ENCODE measurements at regions not wholly inside any gene's neighbourhood (a gene's known extent, or its start where the extent isn't known, plus 50 kb on each side); places are given as distances from the start of the nearest gene placed in this dataset.

- no peaks in the 10 kb centered on the region for H4K20me1 ChIP-seq (replicated peaks; ENCODE audit: control insufficient read depth, extremely low read depth, insufficient read depth, low read length)
- no peak overlapping the region for H3K4me3 ChIP-seq (replicated peaks in 1 of 3; ENCODE audit: insufficient read depth in 1 of 3, low read depth in 1 of 3, low read length in 3 of 3)
- no peak overlapping the region for H3K4me2 ChIP-seq (ENCODE audit: insufficient read depth, low read length)
- no peaks in the 10 kb centered on the region for H3K27me3 ChIP-seq (ENCODE audit: control insufficient read depth in 2 of 2, insufficient read depth in 2 of 2, low read length in 2 of 2)
- DNase-seq (ENCODE audit: low read depth, low spot score) (no peak), FAIRE-seq (no peak)
- H3K9me1 ChIP-seq (replicated peaks; ENCODE audit: control insufficient read depth, extremely low read depth, insufficient read depth, low read length), result no peaks in the 10 kb centered on the region
- intact Hi-C loops (cut with micrococcal nuclease), result no loop called here
- no peak overlapping the region for H3K9ac ChIP-seq (replicated peaks; ENCODE audit: extremely low read depth, insufficient read depth, low read length)
- BruUV-seq (replicated peaks), result no TSS peak
- no peaks in the 10 kb centered on the region for H3K36me3 ChIP-seq (ENCODE audit: control insufficient read depth in 2 of 2, extremely low read depth in 1 of 2, insufficient read depth in 2 of 2, low read length in 2 of 2)
- no peak overlapping the region for H2AFZ ChIP-seq (ENCODE audit: low read depth, low read length)
- ChIA-PET POLR2A (interaction anchor here (0.6 kb wide), 1 partner anchor 66 kb away, joined by 7 read pairs; no protein-coding TSS in a partner anchor), CTCF (interaction anchor here (0.7 to 0.8 kb wide), 2 partner anchors 112 to 310 kb away, joined by 3 read pairs; no protein-coding TSS in a partner anchor)
- H3K27ac ChIP-seq (ENCODE audit: insufficient read depth, low read depth, low read length), result no peak overlapping the region
- peaks cover 3% of the 10 kb centered on the region for H3K4me1 ChIP-seq (ENCODE audit: control insufficient read depth, extremely low read depth, insufficient read depth, low read length)
- dilution Hi-C loops (cut with MboI; ENCODE audit: extremely low pct_ligation_motif_present, low sequenced_read_pairs), result no loop called here
- H3K9me3 ChIP-seq (replicated peaks; ENCODE audit: control insufficient read depth, insufficient read depth, low read length), result no peaks in the 10 kb centered on the region
- TF ChIP-seq FOS (IDR thresholded peaks at IDR 0.05; ENCODE audit: borderline replicate concordance, insufficient read depth, low read length) (no peak), EZH2 (IDR thresholded peaks at IDR 0.05; ENCODE audit: borderline replicate concordance, low read depth, low read length, severe bottlenecking) (no peak), JUN (IDR thresholded peaks at IDR 0.05; ENCODE audit: borderline replicate concordance, insufficient read depth, insufficient read length, low read depth) (no peak), MYC (IDR thresholded peaks at IDR 0.05; ENCODE audit: low read depth, low read length) (no peak), GATA2 (IDR thresholded peaks at IDR 0.05; ENCODE audit: insufficient read depth, insufficient read length, low read depth, low read length) (no peak)
- TF ChIP-seq, protein P1, sequence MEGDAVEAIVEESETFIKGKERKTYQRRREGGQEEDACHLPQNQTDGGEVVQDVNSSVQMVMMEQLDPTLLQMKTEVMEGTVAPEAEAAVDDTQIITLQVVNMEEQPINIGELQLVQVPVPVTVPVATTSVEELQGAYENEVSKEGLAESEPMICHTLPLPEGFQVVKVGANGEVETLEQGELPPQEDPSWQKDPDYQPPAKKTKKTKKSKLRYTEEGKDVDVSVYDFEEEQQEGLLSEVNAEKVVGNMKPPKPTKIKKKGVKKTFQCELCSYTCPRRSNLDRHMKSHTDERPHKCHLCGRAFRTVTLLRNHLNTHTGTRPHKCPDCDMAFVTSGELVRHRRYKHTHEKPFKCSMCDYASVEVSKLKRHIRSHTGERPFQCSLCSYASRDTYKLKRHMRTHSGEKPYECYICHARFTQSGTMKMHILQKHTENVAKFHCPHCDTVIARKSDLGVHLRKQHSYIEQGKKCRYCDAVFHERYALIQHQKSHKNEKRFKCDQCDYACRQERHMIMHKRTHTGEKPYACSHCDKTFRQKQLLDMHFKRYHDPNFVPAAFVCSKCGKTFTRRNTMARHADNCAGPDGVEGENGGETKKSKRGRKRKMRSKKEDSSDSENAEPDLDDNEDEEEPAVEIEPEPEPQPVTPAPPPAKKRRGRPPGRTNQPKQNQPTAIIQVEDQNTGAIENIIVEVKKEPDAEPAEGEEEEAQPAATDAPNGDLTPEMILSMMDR (IDR thresholded peaks at IDR 0.05; ENCODE audit: extremely low read depth in 1 of 2, insufficient read depth in 1 of 2, low read depth in 1 of 2, low read length in 2 of 2), result no peak
- no peaks in the 10 kb centered on the region for H3K79me2 ChIP-seq (ENCODE audit: control insufficient read depth, insufficient read depth, low read length)
Observed at GRCh38 chr7:66419210-66419609, 209.5 kb upstream of the KCTD7 start.
